ENCODE measurements at regions not wholly inside any gene's neighbourhood (a gene's known extent, or its start where the extent isn't known, plus 50 kb on each side); places are given as distances from the start of the nearest gene placed in this dataset.

DNA sequence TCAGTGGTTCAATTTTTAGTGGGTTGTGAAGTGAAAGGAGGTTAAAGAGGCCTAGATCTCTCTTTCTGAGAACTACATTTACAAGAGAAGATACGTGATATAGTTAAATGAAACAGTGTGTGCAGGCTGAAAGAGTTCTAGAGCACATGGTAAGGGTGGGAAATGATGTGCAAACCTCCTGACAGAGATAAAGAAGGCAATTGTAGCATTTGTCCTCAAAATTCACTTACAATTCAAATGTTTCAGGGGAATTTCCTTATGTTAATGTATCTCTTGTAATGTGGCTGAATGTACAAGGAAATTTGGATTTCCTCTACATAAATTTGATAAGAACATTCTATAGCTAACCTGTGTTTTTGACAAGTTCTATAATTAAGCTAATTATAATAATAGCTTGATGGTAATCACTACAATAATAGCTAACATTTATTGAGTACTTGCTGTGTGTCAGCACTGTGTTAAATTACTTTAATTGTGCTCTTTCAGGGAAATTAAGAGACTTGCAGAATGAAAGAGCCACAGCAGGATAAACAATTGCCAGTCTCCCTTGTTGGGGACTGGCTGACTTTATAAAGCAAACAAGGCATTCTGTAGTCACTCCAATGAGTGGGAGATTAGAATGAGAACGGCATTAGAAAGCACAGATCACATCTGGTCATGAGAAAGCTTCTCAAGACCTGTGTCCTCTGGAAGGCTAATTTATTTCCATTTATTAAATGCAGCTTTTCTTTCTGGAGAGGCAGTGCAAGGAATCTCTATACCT lies 139.7 kb upstream of the TMEM72 start:
- TF ChIP-seq, protein P1, sequence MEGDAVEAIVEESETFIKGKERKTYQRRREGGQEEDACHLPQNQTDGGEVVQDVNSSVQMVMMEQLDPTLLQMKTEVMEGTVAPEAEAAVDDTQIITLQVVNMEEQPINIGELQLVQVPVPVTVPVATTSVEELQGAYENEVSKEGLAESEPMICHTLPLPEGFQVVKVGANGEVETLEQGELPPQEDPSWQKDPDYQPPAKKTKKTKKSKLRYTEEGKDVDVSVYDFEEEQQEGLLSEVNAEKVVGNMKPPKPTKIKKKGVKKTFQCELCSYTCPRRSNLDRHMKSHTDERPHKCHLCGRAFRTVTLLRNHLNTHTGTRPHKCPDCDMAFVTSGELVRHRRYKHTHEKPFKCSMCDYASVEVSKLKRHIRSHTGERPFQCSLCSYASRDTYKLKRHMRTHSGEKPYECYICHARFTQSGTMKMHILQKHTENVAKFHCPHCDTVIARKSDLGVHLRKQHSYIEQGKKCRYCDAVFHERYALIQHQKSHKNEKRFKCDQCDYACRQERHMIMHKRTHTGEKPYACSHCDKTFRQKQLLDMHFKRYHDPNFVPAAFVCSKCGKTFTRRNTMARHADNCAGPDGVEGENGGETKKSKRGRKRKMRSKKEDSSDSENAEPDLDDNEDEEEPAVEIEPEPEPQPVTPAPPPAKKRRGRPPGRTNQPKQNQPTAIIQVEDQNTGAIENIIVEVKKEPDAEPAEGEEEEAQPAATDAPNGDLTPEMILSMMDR (IDR thresholded peaks at IDR 0.05) = no peak
- TF ChIP-seq EZH2 (IDR thresholded peaks at IDR 0.05; ENCODE audit: borderline replicate concordance, insufficient read depth, low read depth, low read length, poor library complexity, severe bottlenecking) = no peak
- peaks cover 9% of the 10 kb centered on the region for H3K27me3 Mint-ChIP-seq
- Histone ChIP-seq H3K4me1 (ENCODE audit: control insufficient read depth in 2 of 2, insufficient read depth in 2 of 2, low read length in 2 of 2) (no peaks in the 10 kb centered on the region), H3K4me3 (ENCODE audit: control extremely low read depth in 1 of 5, extremely low read depth in 1 of 5, insufficient read depth in 1 of 5, low read depth in 2 of 5, low read length in 4 of 5) (no peak overlapping the region), H3K36me3 (replicated peaks in 1 of 2; ENCODE audit: control extremely low read depth in 1 of 2, control insufficient read depth in 1 of 2, extremely low read depth in 1 of 2, insufficient read depth in 2 of 2, low read length in 1 of 2) (no peaks in the 10 kb centered on the region), H4K20me1 (ENCODE audit: control insufficient read depth, insufficient read depth, low read length, poor library complexity, severe bottlenecking) (no peaks in the 10 kb centered on the region), H3K27ac (ENCODE audit: low read length in 2 of 2) (no peak overlapping the region), H3K4me2 (replicated peaks; ENCODE audit: low read depth, low read length, poor library complexity, severe bottlenecking) (no peak overlapping the region), H3K9ac (ENCODE audit: low read length) (no peak overlapping the region), H3K27me3 (replicated peaks in 1 of 4; ENCODE audit: control extremely low read depth in 1 of 4, control insufficient read depth in 3 of 4, insufficient read depth in 4 of 4, low read length in 3 of 4) (peaks cover 0 to 6% (median 2%) of the 10 kb centered on the region in 4 experiments), H3K9me3 (ENCODE audit: control extremely low read depth in 1 of 3, control insufficient read depth in 2 of 3, insufficient read depth in 1 of 3, low read length in 2 of 3) (no peaks in the 10 kb centered on the region), H2AFZ (ENCODE audit: insufficient read depth, low read depth, low read length, poor library complexity, severe bottlenecking) (no peak overlapping the region), H3K79me2 (ENCODE audit: control insufficient read depth, insufficient read depth, low read length) (no peaks in the 10 kb centered on the region)
- ChIA-PET POLR2A (no interaction called here), CTCF (no interaction called here)
- no peak overlapping the region for H3K27ac Mint-ChIP-seq
- H3K4me3 Mint-ChIP-seq = no peak overlapping the region
- WGBS (ENCODE audit: insufficient coverage) = no CpG with 5 or more reads among the region's 2 CpGs
- no peak for DNase-seq
- ATAC-seq (ENCODE audit: low read depth) = no peak
- H3K9me3 Mint-ChIP-seq (ENCODE audit: insufficient read depth) = no peaks in the 10 kb centered on the region
- intact Hi-C loops (cut with micrococcal nuclease) = no loop called here
- H3K4me1 Mint-ChIP-seq = no peaks in the 10 kb centered on the region

DNA sequence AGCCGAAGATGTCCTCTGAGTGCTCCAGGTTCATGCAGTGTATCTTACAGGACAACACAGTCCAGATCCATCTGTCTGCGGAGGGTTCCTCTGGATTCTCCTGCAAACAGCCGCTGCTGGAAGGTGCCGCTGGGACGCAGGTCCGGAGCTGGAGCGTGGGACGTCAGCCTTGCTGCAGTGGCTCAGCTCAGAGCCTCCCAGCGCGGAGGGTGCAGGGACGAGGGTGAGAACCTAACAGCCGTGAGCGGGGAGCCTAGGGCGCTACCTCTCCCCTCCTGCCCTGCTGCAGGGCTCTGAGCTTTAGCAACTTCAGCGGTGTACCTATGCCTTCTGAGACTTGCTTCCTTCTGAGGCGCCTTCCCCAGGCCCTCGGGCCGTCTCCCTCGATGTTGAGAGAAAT lies 137.6 kb upstream of the TMEM72 start:
- Mint-ChIP-seq H3K9me3 (ENCODE audit: insufficient read depth) (no peaks in the 10 kb centered on the region), H3K4me3 (no peak overlapping the region), H3K27ac (no peak overlapping the region), H3K27me3 (peaks cover 9% of the 10 kb centered on the region), H3K4me1 (no peaks in the 10 kb centered on the region)
- no peaks in the 10 kb centered on the region for H3K79me2 ChIP-seq (ENCODE audit: control insufficient read depth, insufficient read depth, low read length)
- no peak overlapping the region for H3K4me2 ChIP-seq (replicated peaks; ENCODE audit: low read depth, low read length, poor library complexity, severe bottlenecking)
- no peak overlapping the region for H3K4me3 ChIP-seq (ENCODE audit: control extremely low read depth in 1 of 5, extremely low read depth in 1 of 5, insufficient read depth in 1 of 5, low read depth in 2 of 5, low read length in 4 of 5)
- TF ChIP-seq, protein P1 (IDR thresholded peaks at IDR 0.05) = no peak
- no peak for TF ChIP-seq EZH2 (IDR thresholded peaks at IDR 0.05; ENCODE audit: borderline replicate concordance, insufficient read depth, low read depth, low read length, poor library complexity, severe bottlenecking)
- H3K27me3 ChIP-seq (replicated peaks in 1 of 4; ENCODE audit: control extremely low read depth in 1 of 4, control insufficient read depth in 3 of 4, insufficient read depth in 4 of 4, low read length in 3 of 4) = peaks cover 0 to 6% (median 2%) of the 10 kb centered on the region in 4 experiments
- ChIA-PET CTCF (no interaction called here), POLR2A (no interaction called here)
- no peak for ATAC-seq (ENCODE audit: low read depth)
- no peaks in the 10 kb centered on the region for H3K9me3 ChIP-seq (ENCODE audit: control extremely low read depth in 1 of 3, control insufficient read depth in 2 of 3, insufficient read depth in 1 of 3, low read length in 2 of 3)
- no peak overlapping the region for H2AFZ ChIP-seq (ENCODE audit: insufficient read depth, low read depth, low read length, poor library complexity, severe bottlenecking)
- 94% methylated on average over 19 of the region's 19 CpGs for WGBS (ENCODE audit: insufficient coverage)
- DNase-seq = no peak
- H3K9ac ChIP-seq (ENCODE audit: low read length) = no peak overlapping the region
- no peaks in the 10 kb centered on the region for H3K4me1 ChIP-seq (ENCODE audit: control insufficient read depth in 2 of 2, insufficient read depth in 2 of 2, low read length in 2 of 2)
- intact Hi-C loops (cut with micrococcal nuclease) = no loop called here
- H3K27ac ChIP-seq (ENCODE audit: low read length in 2 of 2) = no peak overlapping the region
- no peaks in the 10 kb centered on the region for H4K20me1 ChIP-seq (ENCODE audit: control insufficient read depth, insufficient read depth, low read length, poor library complexity, severe bottlenecking)
- no peaks in the 10 kb centered on the region for H3K36me3 ChIP-seq (replicated peaks in 1 of 2; ENCODE audit: control extremely low read depth in 1 of 2, control insufficient read depth in 1 of 2, extremely low read depth in 1 of 2, insufficient read depth in 2 of 2, low read length in 1 of 2)

All from B cell (primary cell).